Gastroesophageal sphincter (tissue), 3 donors: ENCODE measurements at regions not wholly inside any gene's neighbourhood (a gene's known extent, or its start where the extent isn't known, plus 50 kb on each side); places are given as distances from the start of the nearest gene placed in this dataset.

Source experiments
- CTCF ChIP-seq, 4 experiments: fragments of 200-600 bp in 2 of 4; fragments of 450-650 bp in 2 of 4; sonication (generic) in 1 of 4; IDR thresholded peaks; one replicate each; pipeline ENCODE4 v1.5.1; 2017 to 2019; ENCODE audit warnings: antibody characterized with exemption in 4 of 4, mild to moderate bottlenecking in 2 of 4, moderate library complexity in 2 of 4
- EP300 ChIP-seq: sonication (generic); formaldehyde crosslinking; IDR thresholded peaks from one replicate; pipeline ENCODE4 v1.6.1; 2017; ENCODE audit warnings: antibody characterized with exemption, mild to moderate bottlenecking
- POLR2A ChIP-seq, 2 donors: fragments of 450-650 bp; IDR thresholded peaks; one replicate each; pipeline ENCODE4 v1.6.1; 2017; ENCODE audit warnings: antibody characterized with exemption in 2 of 2, mild to moderate bottlenecking in 2 of 2, moderate library complexity in 1 of 2
- POLR2AphosphoS5 ChIP-seq: sonication (generic); formaldehyde crosslinking; IDR thresholded peaks from one replicate; pipeline ENCODE4 v1.6.1; 2017; ENCODE audit warnings: antibody characterized with exemption

DNA sequence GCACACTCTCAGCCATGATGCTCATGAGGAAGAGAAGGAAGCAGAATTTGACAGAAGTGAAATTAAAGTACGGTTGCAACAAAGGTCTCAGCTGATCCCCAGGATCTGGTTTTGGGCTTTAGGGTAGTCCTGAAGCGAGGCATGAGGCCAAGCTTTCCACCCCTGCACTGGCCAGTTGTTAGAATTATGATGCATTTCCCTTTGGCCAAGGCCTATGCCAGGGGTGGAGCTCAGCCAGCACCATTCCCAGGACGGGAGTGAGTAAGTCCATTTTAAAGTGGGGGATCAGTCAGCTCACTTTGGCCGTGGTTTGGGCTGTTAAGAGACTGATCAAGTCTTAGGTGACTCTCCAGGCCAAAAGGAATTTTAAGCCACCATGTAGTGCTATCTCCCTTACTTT lies 314.5 kb upstream of the MMADHC start:
- TF ChIP-seq POLR2A (IDR thresholded peaks at IDR 0.05) (no peak), CTCF (IDR thresholded peaks at IDR 0.05) (no peak), POLR2AphosphoS5 (no peak), EP300 (no peak)
